HCT116 (cell line): ENCODE measurements at regions not wholly inside any gene's neighbourhood (a gene's known extent, or its start where the extent isn't known, plus 50 kb on each side); places are given as distances from the start of the nearest gene placed in this dataset.

Experiments
- ATAC-seq: fragments of 200-7000 bp; cut with Tn5 transposase; 2 replicates; pipeline ENCODE4 v1.9.1; 2020; ENCODE audit warnings: mild to moderate bottlenecking, moderate library complexity
- BruUV-seq: library from RNA; stranded (reverse); fragments of 400-500 nt; replicated peaks from 2 replicates; lab custom pipeline; 2021; lab: Mats Ljungman, UMichigan
- CTCF ChIA-PET: fragments of 300-600 bp; sonication (Branson Sonifier 250); formaldehyde crosslinking; loops from one replicate; lab custom pipeline; 2021; ENCODE audit warnings: antibody characterized with exemption; lab: Charles Lee
- POLR2A ChIA-PET: fragments of 300-600, 350-600 bp; sonication (Branson Sonifier 250); formaldehyde crosslinking; loops from one replicate; lab custom pipeline; 2021; ENCODE audit warnings: antibody characterized with exemption; lab: Charles Lee
- RAD21 ChIA-PET, 2 experiments: fragments of 300-600 bp; sonication (Branson Sonifier 250); formaldehyde crosslinking; loops; one replicate each; lab custom pipeline; 2023; ENCODE audit warnings: low total read pairs in 2 of 2; ENCODE audit not compliant: uncharacterized antibody in 2 of 2, unreplicated experiment in 2 of 2, low non-redundant PET in 1 of 2; lab: Charles Lee
- DNase-seq: peaks from one replicate; pipeline ENCODE4 v3.0.0-alpha.2; 2010; ENCODE audit warnings: low read depth, low spot score
- H2AFZ ChIP-seq: fragments of 200-600 bp; shearing (Covaris generic), sonication (generic); 2 replicates; pipeline ENCODE4 v1.6.1; 2017; ENCODE audit warnings: low read depth, mixed run types, mixed read lengths, antibody characterized with exemption, low read length; ENCODE audit not compliant: poor library complexity, severe bottlenecking
- H3K27ac ChIP-seq: 2 replicates; pipeline ENCODE4 v1.5.1; 2012; ENCODE audit warnings: low read depth, low read length
- H3K27me3 ChIP-seq: fragments of 200-600 bp; sonication (generic); 2 replicates; pipeline ENCODE4 v1.6.1; 2016; ENCODE audit warnings: mixed run types, low read length, mixed read lengths; ENCODE audit not compliant: insufficient read depth
- H3K36me3 ChIP-seq, 2 experiments: fragments of 200-500 bp in 1 of 2; fragments of 200-600 bp in 1 of 2; sonication (Bioruptor generic) in 1 of 2; sonication (generic) in 1 of 2; 2 replicates each; pipeline versions ENCODE4 v1.5.1 to v1.6.1; 2014 to 2016; ENCODE audit warnings: low read length in 2 of 2, inconsistent platforms in 1 of 2, mixed read lengths in 1 of 2, mixed run types in 1 of 2; ENCODE audit not compliant: insufficient read depth in 2 of 2, control insufficient read depth in 1 of 2
- H3K4me1 ChIP-seq, 2 experiments: fragments of 200-600 bp in 1 of 2; sonication (generic) in 1 of 2; 2 replicates each; pipeline versions ENCODE4 v1.5.1 to v1.6.1; 2012 to 2017; ENCODE audit warnings: low read length in 2 of 2, inconsistent platforms in 1 of 2, mild to moderate bottlenecking in 1 of 2, mixed read lengths in 1 of 2, mixed run types in 1 of 2, moderate library complexity in 1 of 2; ENCODE audit not compliant: insufficient read depth in 2 of 2, control insufficient read depth in 1 of 2
- H3K4me2 ChIP-seq: fragments of 200-600 bp; sonication (generic); 2 replicates; pipeline ENCODE4 v1.6.1; 2017; ENCODE audit warnings: mixed run types, low read length, mixed read lengths
- H3K4me3 ChIP-seq, 2 experiments: fragments of 200-600 bp in 1 of 2; sonication (generic) in 1 of 2; replicated peaks in 1 of 2; 2 replicates each; pipeline ENCODE4 v1.5.1; 2011 to 2016; ENCODE audit warnings: low read length in 2 of 2, control low read depth in 1 of 2, low read depth in 1 of 2, mild to moderate bottlenecking in 1 of 2, mixed read lengths in 1 of 2, mixed run types in 1 of 2
- H3K79me2 ChIP-seq: fragments of 200-600 bp; sonication (generic); 2 replicates; pipeline ENCODE4 v1.6.1; 2017; ENCODE audit warnings: mild to moderate bottlenecking, mixed run types, low read length, moderate library complexity, mixed read lengths; ENCODE audit not compliant: insufficient read depth
- H3K9ac ChIP-seq: fragments of 200-600 bp; sonication (generic); 2 replicates; pipeline ENCODE4 v1.6.1; 2016; ENCODE audit warnings: low read length, mixed read lengths
- H3K9me2 ChIP-seq: fragments of 200-600 bp; sonication (generic), shearing (Covaris generic); 2 replicates; pipeline ENCODE4 v1.6.1; 2017; ENCODE audit warnings: mixed run types, mild to moderate bottlenecking, moderate library complexity; ENCODE audit not compliant: insufficient read depth
- H3K9me3 ChIP-seq, 2 experiments: fragments of 200-500 bp in 1 of 2; fragments of 200-600 bp in 1 of 2; sonication (Bioruptor generic) in 1 of 2; sonication (generic) in 1 of 2; 2 replicates each; pipeline ENCODE4 v1.6.1; 2014 to 2017; ENCODE audit warnings: low read length in 2 of 2, mixed read lengths in 2 of 2, inconsistent platforms in 1 of 2, low read depth in 1 of 2, mild to moderate bottlenecking in 1 of 2, mixed run types in 1 of 2, moderate library complexity in 1 of 2; ENCODE audit not compliant: control insufficient read depth in 1 of 2, insufficient read depth in 1 of 2
- H4K20me1 ChIP-seq: fragments of 200-600 bp; sonication (generic), shearing (Covaris generic); 2 replicates; pipeline ENCODE4 v1.6.1; 2017; ENCODE audit warnings: mixed run types, mild to moderate bottlenecking, moderate library complexity; ENCODE audit not compliant: insufficient read depth
- ATF3 ChIP-seq: IDR thresholded peaks from 2 replicates; pipeline ENCODE4 v1.6.1; 2012
- CBX3 ChIP-seq: IDR thresholded peaks from 2 replicates; pipeline ENCODE4 v1.6.1; 2012; ENCODE audit warnings: low read depth
- EGR1 ChIP-seq: IDR thresholded peaks from 2 replicates; pipeline ENCODE4 v1.6.1; 2012; ENCODE audit warnings: low read depth
- ELF1 ChIP-seq: IDR thresholded peaks from 2 replicates; pipeline ENCODE4 v1.6.1; 2012; ENCODE audit warnings: low read depth, borderline replicate concordance
- EZH2 ChIP-seq: fragments of 200-600 bp; sonication (generic); IDR thresholded peaks from 2 replicates; pipeline ENCODE4 v1.6.1; 2017; ENCODE audit warnings: antibody characterized with exemption, mixed run types
- EZH2phosphoT487 ChIP-seq: fragments of 200-600 bp; IDR thresholded peaks from 2 replicates; pipeline ENCODE4 v1.6.1; 2018; ENCODE audit warnings: antibody characterized with exemption, borderline replicate concordance
- JUND ChIP-seq: IDR thresholded peaks from 2 replicates; pipeline ENCODE4 v1.6.1; 2012
- MAX ChIP-seq: IDR thresholded peaks from 2 replicates; pipeline ENCODE4 v1.6.1; 2012
- POLR2A ChIP-seq: IDR thresholded peaks from 2 replicates; pipeline ENCODE4 v1.7.0; 2011; ENCODE audit warnings: borderline replicate concordance; ENCODE audit not compliant: insufficient read depth, insufficient read length; ENCODE audit errors: extremely low read depth
- POLR2AphosphoS5 ChIP-seq: IDR thresholded peaks from 2 replicates; pipeline ENCODE4 v1.6.1; 2011; ENCODE audit warnings: mild to moderate bottlenecking, low read depth, low read length, moderate library complexity
- SP1 ChIP-seq: IDR thresholded peaks from 2 replicates; pipeline ENCODE4 v1.6.1; 2012; ENCODE audit warnings: low read depth
- SRF ChIP-seq: IDR thresholded peaks from 2 replicates; pipeline ENCODE4 v1.6.1; 2012; ENCODE audit warnings: low read depth
- TCF7L2 ChIP-seq: IDR thresholded peaks from 2 replicates; pipeline ENCODE4 v1.7.0; 2011; ENCODE audit warnings: borderline replicate concordance, inconsistent platforms; ENCODE audit not compliant: insufficient read depth, insufficient read length; ENCODE audit errors: extremely low read depth
- YY1 ChIP-seq: IDR thresholded peaks from 2 replicates; pipeline ENCODE4 v1.6.1; 2011; ENCODE audit warnings: low read length, low read depth, moderate library complexity, mild to moderate bottlenecking; ENCODE audit not compliant: insufficient replicate concordance; ENCODE audit errors: extremely low read depth
- ZNF274 ChIP-seq: fragments of 200-500 bp; sonication (Bioruptor generic); IDR thresholded peaks from 2 replicates; pipeline ENCODE4 v1.6.1; 2014; ENCODE audit warnings: mild to moderate bottlenecking, low read depth, low read length, inconsistent platforms
- intact Hi-C: fragments of 100-400 bp; cut with micrococcal nuclease; formaldehyde crosslinking; loops from 2 replicates; pipeline ENCODE4 v1.10.0; 2022
- TF ChIP-seq, protein P1 (sequence below), 3 experiments: fragments of 200-600 bp in 1 of 3; sonication (generic) in 1 of 3; IDR thresholded peaks in 2 of 3; conservative IDR thresholded peaks in 1 of 3; 2 replicates each; pipeline ENCODE4 v1.5.1; 2012 to 2017; ENCODE audit warnings: low read depth in 2 of 3, low read length in 2 of 3, antibody characterized with exemption in 1 of 3, borderline replicate concordance in 1 of 3, control low read depth in 1 of 3, mild to moderate bottlenecking in 1 of 3, mixed read lengths in 1 of 3, mixed run types in 1 of 3, moderate library complexity in 1 of 3; ENCODE audit not compliant: insufficient read depth in 1 of 3

DNA sequence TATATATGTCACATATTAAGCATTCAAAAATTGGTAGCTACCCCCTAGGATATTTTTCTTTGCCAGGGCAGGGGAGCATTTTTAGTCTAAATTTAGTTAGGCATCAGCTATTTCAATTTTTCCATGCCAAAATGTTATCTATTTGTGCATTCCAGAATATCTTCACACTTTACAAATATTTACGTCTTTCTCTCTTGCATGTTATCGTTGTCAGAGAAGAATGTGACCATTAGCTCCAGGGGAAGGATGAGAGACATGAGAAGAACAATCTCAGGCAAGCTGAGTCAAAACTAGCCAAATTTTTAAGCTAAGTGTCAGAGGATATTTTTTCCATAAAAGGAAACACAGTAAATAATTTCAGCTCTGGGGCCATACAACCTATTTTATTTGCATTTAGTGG is 885.0 kb upstream of the EPHA5 start:
- H3K27me3 ChIP-seq = no peaks in the 10 kb centered on the region
- ChIA-PET CTCF (no interaction called here), RAD21 (no interaction called here), POLR2A (no interaction called here)
- no peak overlapping the region for H3K9ac ChIP-seq
- BruUV-seq = no TSS peak
- H2AFZ ChIP-seq = no peak overlapping the region
- no peak overlapping the region for H3K4me3 ChIP-seq
- no peaks in the 10 kb centered on the region for H3K4me1 ChIP-seq
- no peaks in the 10 kb centered on the region for H3K79me2 ChIP-seq
- DNase-seq (no peak), ATAC-seq (no peak)
- no peak overlapping the region for H3K27ac ChIP-seq
- intact Hi-C loops = no loop called here
- H3K9me2 ChIP-seq = no peaks in the 10 kb centered on the region
- H3K9me3 ChIP-seq = peaks cover 6 to 10% of the 10 kb centered on the region in 2 experiments; a peak in 2 of 4 replicates
- TF ChIP-seq EZH2 (no peak), SRF (no peak), ATF3 (no peak), TCF7L2 (no peak), POLR2A (no peak), CBX3 (no peak), EZH2phosphoT487 (no peak), ZNF274 (no peak), ELF1 (no peak), MAX (no peak), JUND (no peak), EGR1 (no peak), SP1 (no peak), YY1 (no peak), POLR2AphosphoS5 (no peak)
- TF ChIP-seq, protein P1, sequence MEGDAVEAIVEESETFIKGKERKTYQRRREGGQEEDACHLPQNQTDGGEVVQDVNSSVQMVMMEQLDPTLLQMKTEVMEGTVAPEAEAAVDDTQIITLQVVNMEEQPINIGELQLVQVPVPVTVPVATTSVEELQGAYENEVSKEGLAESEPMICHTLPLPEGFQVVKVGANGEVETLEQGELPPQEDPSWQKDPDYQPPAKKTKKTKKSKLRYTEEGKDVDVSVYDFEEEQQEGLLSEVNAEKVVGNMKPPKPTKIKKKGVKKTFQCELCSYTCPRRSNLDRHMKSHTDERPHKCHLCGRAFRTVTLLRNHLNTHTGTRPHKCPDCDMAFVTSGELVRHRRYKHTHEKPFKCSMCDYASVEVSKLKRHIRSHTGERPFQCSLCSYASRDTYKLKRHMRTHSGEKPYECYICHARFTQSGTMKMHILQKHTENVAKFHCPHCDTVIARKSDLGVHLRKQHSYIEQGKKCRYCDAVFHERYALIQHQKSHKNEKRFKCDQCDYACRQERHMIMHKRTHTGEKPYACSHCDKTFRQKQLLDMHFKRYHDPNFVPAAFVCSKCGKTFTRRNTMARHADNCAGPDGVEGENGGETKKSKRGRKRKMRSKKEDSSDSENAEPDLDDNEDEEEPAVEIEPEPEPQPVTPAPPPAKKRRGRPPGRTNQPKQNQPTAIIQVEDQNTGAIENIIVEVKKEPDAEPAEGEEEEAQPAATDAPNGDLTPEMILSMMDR (IDR thresholded peaks at IDR 0.05 in 2 of 3, conservative IDR thresholded peaks at IDR 0.05 in 1 of 3; ENCODE audit: borderline replicate concordance in 1 of 3, insufficient read depth in 1 of 3, low read depth in 2 of 3, low read length in 2 of 3) = no peak
- H3K36me3 ChIP-seq = no peaks in the 10 kb centered on the region
- no peaks in the 10 kb centered on the region for H4K20me1 ChIP-seq
- no peak overlapping the region for H3K4me2 ChIP-seq
